Thymus (tissue), 11 donors: ENCODE measurements at regions not wholly inside any gene's neighbourhood (a gene's known extent, or its start where the extent isn't known, plus 50 kb on each side); places are given as distances from the start of the nearest gene placed in this dataset.
"Not testable (repeated sequence)": the region's sequence is repeated elsewhere in the genome, so short reads cannot be mapped to it uniquely, and the experiment has no call there.

Experiments
- DNase-seq, 9 donors: peaks; one replicate each; pipeline ENCODE4 v3.0.0-alpha.2; 2013; ENCODE audit warnings: low spot score in 9 of 9, low read depth in 6 of 9, missing footprints in 1 of 9
- H3K27ac ChIP-seq, 2 donors: one replicate each; pipeline ENCODE4 v1.5.1; 2013; ENCODE audit warnings: control low read depth in 1 of 2, low read depth in 1 of 2, low read length in 1 of 2, mild to moderate bottlenecking in 1 of 2, moderate library complexity in 1 of 2
- H3K27me3 ChIP-seq, 2 donors: one replicate each; pipeline ENCODE4 v1.5.1; 2013; ENCODE audit warnings: low read length in 1 of 2; ENCODE audit not compliant: control insufficient read depth in 2 of 2, insufficient read depth in 1 of 2
- H3K36me3 ChIP-seq, 2 donors: one replicate each; pipeline ENCODE4 v1.5.1; 2013; ENCODE audit warnings: low read length in 1 of 2, mild to moderate bottlenecking in 1 of 2, moderate library complexity in 1 of 2; ENCODE audit not compliant: control insufficient read depth in 2 of 2, insufficient read depth in 2 of 2
- H3K4me1 ChIP-seq, 2 donors: one replicate each; pipeline ENCODE4 v1.5.1; 2013; ENCODE audit warnings: low read length in 2 of 2; ENCODE audit not compliant: control insufficient read depth in 2 of 2, insufficient read depth in 2 of 2
- H3K4me3 ChIP-seq, 2 donors: one replicate each; pipeline ENCODE4 v1.5.1; 2013; ENCODE audit warnings: low read length in 2 of 2, control low read depth in 1 of 2, mild to moderate bottlenecking in 1 of 2
- H3K9me3 ChIP-seq, 2 donors: one replicate each; pipeline ENCODE4 v1.5.1; 2013; ENCODE audit warnings: low read length in 1 of 2, mild to moderate bottlenecking in 1 of 2; ENCODE audit not compliant: control insufficient read depth in 2 of 2, insufficient read depth in 1 of 2
- WGBS: extraction: QIAGEN DNeasy Blood & Tissue Kit; methylation state at CpG from one replicate; pipeline ENCODE4 v1.1.7; 2013; 5-methylcytosine and 5-hydroxymethylcytosine counted together
- donor health status: healthy.

DNA sequence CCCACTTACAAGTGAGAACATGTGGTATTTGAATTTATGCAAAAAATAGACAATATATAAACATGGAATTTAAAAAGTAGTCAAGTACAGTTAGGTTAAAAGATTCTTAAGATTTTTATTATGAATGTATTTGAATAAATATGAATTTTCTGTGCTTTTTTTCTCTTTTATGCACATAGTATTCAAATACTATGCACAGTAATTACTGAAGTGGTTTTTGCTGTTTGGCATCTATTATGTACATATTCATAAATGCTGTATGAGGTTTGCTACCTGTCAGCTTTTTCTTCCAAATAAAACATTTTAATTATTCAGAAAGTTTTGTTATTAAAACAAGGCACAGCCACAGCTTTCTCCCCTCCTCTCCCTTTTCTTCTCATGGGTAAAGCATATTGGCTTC is 1272.7 kb downstream of the NSUN3 start:
- Histone ChIP-seq H3K9me3 (peaks cover 0 to 4% of the 10 kb centered on the region in 2 donors), H3K4me1 (no peaks in the 10 kb centered on the region), H3K27me3 (no peaks in the 10 kb centered on the region), H3K36me3 (no peaks in the 10 kb centered on the region), H3K4me3 (no peak overlapping the region), H3K27ac (no peak overlapping the region)
- DNase-seq: no peak

DNA sequence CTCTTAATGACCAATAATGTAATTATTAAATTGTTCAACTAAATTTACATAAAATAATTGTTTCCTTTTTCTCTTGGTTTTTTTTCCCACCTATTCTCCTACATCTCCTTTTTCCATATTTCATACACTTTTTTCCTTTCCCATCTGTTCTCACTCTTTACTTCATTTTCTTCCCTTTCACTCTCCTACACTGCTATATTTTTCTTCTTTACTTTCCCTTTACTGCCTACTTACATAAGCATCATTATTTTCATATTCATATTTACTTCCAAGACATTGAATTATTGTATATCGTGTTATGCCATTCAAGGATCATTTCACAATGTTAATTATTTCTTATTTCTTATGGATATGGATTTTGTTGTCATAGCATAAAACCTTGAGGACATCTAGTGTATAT is 1275.6 kb downstream of the NSUN3 start:
- Histone ChIP-seq H3K9me3 (peaks cover 0 to 8% of the 10 kb centered on the region in 2 donors), H3K27ac (no peak overlapping the region), H3K4me1 (no peaks in the 10 kb centered on the region), H3K36me3 (no peaks in the 10 kb centered on the region), H3K27me3 (no peaks in the 10 kb centered on the region), H3K4me3 (no peak overlapping the region)
- DNase-seq: no peak
- 94% methylated on average over 1 of the region's 1 CpG for WGBS

DNA sequence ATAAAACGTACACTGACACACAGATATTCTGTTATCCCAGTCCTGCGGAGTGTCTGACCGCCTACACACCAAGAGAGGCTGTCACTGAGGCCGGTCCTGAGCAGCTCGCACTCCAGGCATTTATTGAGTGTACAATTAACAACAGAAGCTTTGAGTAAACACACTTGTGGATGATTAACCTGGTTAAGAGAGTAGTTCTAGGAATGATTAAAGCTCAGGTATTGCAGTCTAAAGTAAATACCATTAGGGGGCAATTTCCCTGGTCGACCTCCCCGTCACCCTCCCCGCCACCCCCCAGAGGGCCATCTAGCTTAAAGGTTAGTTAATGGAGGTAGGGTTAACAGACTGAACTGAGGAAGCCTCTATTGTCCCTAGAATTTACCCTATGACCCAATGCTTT is 1278.5 kb downstream of the NSUN3 start:
- Histone ChIP-seq H3K4me1 (no peaks in the 10 kb centered on the region), H3K9me3 (peaks cover 0 to 5% of the 10 kb centered on the region in 2 donors), H3K36me3 (no peaks in the 10 kb centered on the region), H3K27ac (no peak overlapping the region), H3K27me3 (no peaks in the 10 kb centered on the region), H3K4me3 (no peak overlapping the region)
- 87% methylated on average over 8 of the region's 8 CpGs for WGBS
- DNase-seq: no peak

DNA sequence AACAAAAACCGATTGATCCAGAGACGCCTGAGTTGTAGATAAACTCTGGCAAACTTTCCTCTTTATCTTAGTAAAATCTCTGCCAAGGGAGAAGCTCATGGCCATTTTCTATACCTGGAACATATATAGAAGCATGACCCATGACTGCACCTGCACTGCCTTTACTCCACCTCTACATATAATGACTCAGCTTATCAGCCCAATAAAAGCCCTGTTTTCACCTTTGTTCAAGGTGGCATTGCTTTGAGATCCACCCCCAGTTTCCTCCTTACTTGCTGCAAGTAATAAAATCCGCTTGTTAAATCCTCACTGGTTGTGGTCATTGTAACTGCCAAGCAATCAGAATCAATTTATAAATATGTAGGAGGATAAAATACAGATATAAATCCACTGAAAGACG is 1280.4 kb downstream of the NSUN3 start:
- Histone ChIP-seq H3K27me3 (no peaks in the 10 kb centered on the region), H3K36me3 (no peaks in the 10 kb centered on the region), H3K9me3 (peaks cover 0 to 7% of the 10 kb centered on the region in 2 donors), H3K4me3 (no peak overlapping the region), H3K27ac (no peak overlapping the region), H3K4me1 (no peaks in the 10 kb centered on the region)
- 81% methylated on average over 4 of the region's 4 CpGs for WGBS
- no peak for DNase-seq

DNA sequence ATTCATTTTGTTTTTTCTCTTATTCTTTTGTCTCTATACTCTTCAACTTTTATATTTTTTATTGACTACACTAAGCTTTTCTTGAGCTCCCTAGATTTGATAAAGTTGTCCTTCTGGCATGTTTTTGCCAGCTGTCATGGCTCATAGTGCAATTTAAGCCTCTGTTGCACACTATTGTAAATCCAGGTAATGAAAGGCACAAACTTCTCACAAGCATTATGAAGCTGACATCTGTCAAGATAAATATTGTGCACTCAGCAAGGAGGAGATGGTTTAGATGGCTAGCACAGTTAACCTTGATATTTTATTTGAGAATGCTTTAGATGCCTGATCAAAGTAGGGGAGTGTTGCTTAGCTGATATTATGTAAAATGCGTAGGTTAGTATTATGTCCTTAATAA is 1280.9 kb downstream of the NSUN3 start:
- DNase-seq: no peak
- Histone ChIP-seq H3K27me3 (no peaks in the 10 kb centered on the region), H3K36me3 (no peaks in the 10 kb centered on the region), H3K9me3 (peaks cover 0 to 10% of the 10 kb centered on the region in 2 donors), H3K4me1 (no peaks in the 10 kb centered on the region), H3K27ac (no peak overlapping the region), H3K4me3 (no peak overlapping the region)
- 99% methylated on average over 1 of the region's 1 CpG for WGBS

DNA sequence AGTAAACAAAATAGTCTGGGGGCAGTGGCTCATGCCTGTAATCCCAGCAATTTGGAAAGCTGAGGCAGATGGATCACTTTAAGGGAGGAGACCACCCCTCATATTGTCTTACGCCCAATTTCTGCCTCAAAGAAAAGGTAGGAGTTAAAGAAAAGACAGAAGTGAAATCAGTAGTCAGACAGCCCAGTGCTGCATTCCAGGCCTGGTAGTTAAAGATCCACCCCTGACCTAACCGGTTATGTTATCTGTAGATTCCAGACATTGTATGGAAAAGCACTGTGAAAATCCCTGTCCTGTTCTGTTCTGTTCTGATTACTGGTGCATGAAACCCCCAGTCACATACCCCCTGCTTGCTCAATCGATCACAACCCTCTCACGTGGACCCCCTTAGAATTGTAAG is 1285.1 kb downstream of the NSUN3 start:
- WGBS: 91% methylated on average over 4 of the region's 4 CpGs
- not testable (repeated sequence) for H3K27me3 ChIP-seq, H3K27ac ChIP-seq

DNA sequence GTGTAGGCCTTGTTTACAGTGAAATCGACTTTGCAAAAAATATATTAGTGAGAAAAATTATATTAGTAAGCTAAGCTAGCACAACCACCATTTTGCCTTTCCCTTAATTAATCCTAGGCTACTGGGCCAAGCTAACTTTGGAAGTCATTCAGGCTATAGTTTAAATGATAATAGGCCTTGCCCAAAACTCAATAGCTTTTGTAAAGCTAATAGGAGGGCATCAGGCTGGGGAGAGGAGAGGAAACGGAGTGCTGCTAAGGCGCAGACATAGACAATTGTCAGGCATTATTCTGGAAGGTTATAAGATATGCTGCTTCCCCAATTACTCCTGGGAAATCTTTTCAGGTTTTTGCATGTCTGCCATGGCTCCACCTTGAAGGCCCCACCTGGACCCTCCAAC is 1286.0 kb downstream of the NSUN3 start:
- H3K4me3 ChIP-seq: no peak overlapping the region
- peaks cover 0 to 5% of the 10 kb centered on the region in 2 donors for H3K9me3 ChIP-seq
- no peaks in the 10 kb centered on the region for H3K36me3 ChIP-seq
- H3K27ac ChIP-seq: no peak overlapping the region
- DNase-seq: no peak
- 92% methylated on average over 3 of the region's 3 CpGs for WGBS
- no peaks in the 10 kb centered on the region for H3K4me1 ChIP-seq
- H3K27me3 ChIP-seq: no peaks in the 10 kb centered on the region

More for the DNA sequence above, 1285.1 kb downstream of the NSUN3 start:
- H3K4me3 ChIP-seq, H3K36me3 ChIP-seq, H3K9me3 ChIP-seq, DNase-seq, H3K4me1 ChIP-seq: not testable (repeated sequence)

DNA sequence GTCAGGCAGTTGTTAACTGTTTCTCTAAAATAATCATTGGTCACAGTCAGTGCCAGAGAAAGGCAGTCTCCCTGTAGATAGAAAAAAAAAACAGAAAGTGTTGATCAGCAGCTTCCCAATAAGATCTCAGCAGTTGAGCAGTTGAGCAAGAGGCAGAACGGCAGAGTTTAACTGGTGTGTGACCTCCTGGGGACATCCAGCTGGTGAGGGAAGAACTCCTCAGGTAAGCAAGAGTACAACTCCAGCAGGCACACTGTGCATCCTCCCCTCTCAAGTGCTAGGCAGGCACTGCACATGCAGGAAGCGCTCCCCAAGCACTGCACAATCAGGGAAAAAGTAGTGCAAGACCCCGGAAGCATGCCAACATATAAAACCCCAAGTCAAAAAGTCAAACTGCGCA is 1287.2 kb downstream of the NSUN3 start:
- no peak for DNase-seq
- Histone ChIP-seq H3K27me3 (no peaks in the 10 kb centered on the region), H3K36me3 (no peaks in the 10 kb centered on the region), H3K4me3 (no peak overlapping the region), H3K27ac (no peak overlapping the region), H3K4me1 (no peaks in the 10 kb centered on the region), H3K9me3 (peaks cover 0 to 5% of the 10 kb centered on the region in 2 donors)
- WGBS: 94% methylated on average over 4 of the region's 4 CpGs

DNA sequence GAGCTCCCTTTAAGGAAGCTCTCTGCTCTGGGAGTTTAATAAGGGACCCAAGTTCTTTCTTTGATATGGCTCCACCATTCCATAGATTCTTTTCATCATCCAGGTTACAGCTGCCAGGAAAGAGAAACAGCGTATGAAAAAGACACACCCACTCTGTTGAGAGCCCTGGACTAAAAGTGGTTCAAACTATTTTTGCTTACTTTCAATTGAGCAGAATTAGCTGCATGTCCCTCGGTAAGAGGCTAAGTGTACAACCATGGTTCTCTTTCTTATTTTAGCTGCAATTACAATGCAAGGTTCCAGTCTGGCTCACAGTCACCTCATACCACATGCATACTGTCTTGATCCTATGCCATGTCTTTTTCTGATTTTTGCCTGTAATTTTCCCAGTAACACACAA is 1288.3 kb downstream of the NSUN3 start:
- H3K9me3 ChIP-seq: peaks cover 0 to 5% of the 10 kb centered on the region in 2 donors
- H3K4me3 ChIP-seq: no peak overlapping the region
- no peaks in the 10 kb centered on the region for H3K36me3 ChIP-seq
- DNase-seq: no peak
- no peak overlapping the region for H3K27ac ChIP-seq
- H3K4me1 ChIP-seq: no peaks in the 10 kb centered on the region
- 91% methylated on average over 2 of the region's 2 CpGs for WGBS
- H3K27me3 ChIP-seq: no peaks in the 10 kb centered on the region

DNA sequence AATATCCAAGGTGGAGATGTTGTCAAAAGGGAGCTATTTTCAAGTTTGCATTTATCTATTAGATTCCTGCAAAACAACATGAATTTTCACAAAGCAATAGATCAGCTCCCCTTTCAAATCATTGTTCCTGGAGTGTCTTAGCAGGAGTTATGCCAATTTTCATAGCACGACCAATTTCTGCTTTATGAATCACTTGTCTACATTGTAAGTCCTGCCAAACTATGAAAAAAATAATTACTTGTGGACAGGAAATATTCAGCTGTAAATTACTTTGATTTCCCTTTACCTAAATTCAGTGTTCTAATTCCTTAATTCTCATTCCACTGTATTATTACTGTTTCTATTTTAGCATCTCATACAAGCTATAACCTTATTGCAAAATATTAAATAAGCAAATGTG is 1289.6 kb downstream of the NSUN3 start:
- DNase-seq: no peak
- peaks cover 0 to 5% of the 10 kb centered on the region in 2 donors for H3K9me3 ChIP-seq
- WGBS: 80% methylated on average over 1 of the region's 1 CpG

More for the DNA sequence above, 1289.6 kb downstream of the NSUN3 start:
- Histone ChIP-seq H3K4me3 (no peak overlapping the region), H3K27me3 (no peaks in the 10 kb centered on the region), H3K27ac (no peak overlapping the region), H3K36me3 (no peaks in the 10 kb centered on the region), H3K4me1 (no peaks in the 10 kb centered on the region)
